ENCODE measurements at regions not wholly inside any gene's neighbourhood (a gene's known extent, or its start where the extent isn't known, plus 50 kb on each side); places are given as distances from the start of the nearest gene placed in this dataset.

- no peak overlapping the region for H3K4me2 ChIP-seq (ENCODE audit: low read depth, low read length)
- DNase-seq (no peak), ATAC-seq (ENCODE audit: low read depth) (no peak)
- H3K27ac ChIP-seq (ENCODE audit: insufficient read depth, low read length), result no peak overlapping the region
- 40% methylated on average over 1 of the region's 8 CpGs; no CpG with 5 or more reads in 1 of the 2 experiments for WGBS, 2 experiments (ENCODE audit: extremely low coverage in 2 of 2, insufficient read length in 1 of 2)
- H3K14ac ChIP-seq (replicated peaks; ENCODE audit: low read depth, low read length), result no peak overlapping the region
- H2BK15ac ChIP-seq (ENCODE audit: low read depth, low read length), result no peak overlapping the region
- no peak overlapping the region for H3K18ac ChIP-seq (ENCODE audit: low read depth, low read length)
- BruUV-seq (replicated peaks), result no TSS peak
- no peaks in the 10 kb centered on the region for H3K27me3 ChIP-seq (ENCODE audit: control insufficient read depth, insufficient read depth, low read length)
- no peak overlapping the region for H4K5ac ChIP-seq (ENCODE audit: low read depth, low read length)
- H3K4me1 ChIP-seq (ENCODE audit: control insufficient read depth, insufficient read depth, low read length), result no peaks in the 10 kb centered on the region
- H2BK20ac ChIP-seq (ENCODE audit: low read depth, low read length), result no peak overlapping the region
- H3K4me3 ChIP-seq (ENCODE audit: insufficient read depth, low read depth, low read length), result no peak overlapping the region
- H4K91ac ChIP-seq (ENCODE audit: insufficient read depth, low read depth, low read length), result no peak overlapping the region
- no peak overlapping the region for H3K4ac ChIP-seq (ENCODE audit: low read depth, low read length)
- no peak overlapping the region for H3K23ac ChIP-seq (ENCODE audit: low read depth, low read length)
- peaks cover 16% of the 10 kb centered on the region for H3K9me3 ChIP-seq (ENCODE audit: control insufficient read depth, insufficient read depth, low read length)
- ChIA-PET CTCF (no interaction called here), POLR2A (ENCODE audit: unreplicated experiment) (no interaction called here)
- in situ Hi-C loops (cut with MboI; ENCODE audit: low sequenced_read_pairs), result no loop called here
- H3K36me3 ChIP-seq (ENCODE audit: control insufficient read depth, insufficient read depth, low read length), result no peaks in the 10 kb centered on the region
- H2AK9ac ChIP-seq (replicated peaks; ENCODE audit: low read depth, low read length, poor library complexity), result no peak overlapping the region
- H3K56ac ChIP-seq (ENCODE audit: extremely low read depth, insufficient read depth, low read length), result no peak overlapping the region
- no peaks in the 10 kb centered on the region for H4K20me1 ChIP-seq (ENCODE audit: insufficient read depth, low read length)
- H4K8ac ChIP-seq (ENCODE audit: low read depth in 2 of 2, low read length in 2 of 2), result no peak overlapping the region
- no peak overlapping the region for H2BK120ac ChIP-seq (ENCODE audit: low read depth, low read length)
- no peak overlapping the region for H2BK5ac ChIP-seq (ENCODE audit: low read depth, low read length, poor library complexity, severe bottlenecking)
- TF ChIP-seq NFE2L2 (IDR thresholded peaks at IDR 0.05; ENCODE audit: low read depth, low read length) (no peak), USF2 (IDR thresholded peaks at IDR 0.05; ENCODE audit: low read depth, low read length) (no peak), CTCF (conservative IDR thresholded peaks at IDR 0.05; ENCODE audit: low read depth, low read length) (no peak), MAFK (IDR thresholded peaks at IDR 0.05; ENCODE audit: low read depth, low read length) (no peak), MAZ (IDR thresholded peaks at IDR 0.05; ENCODE audit: borderline replicate concordance, low read depth, low read length) (no peak), POLR2A (IDR thresholded peaks at IDR 0.05; ENCODE audit: low read depth, low read length) (no peak), RCOR1 (IDR thresholded peaks at IDR 0.05; ENCODE audit: insufficient replicate concordance, low read length) (no peak), ELK1 (IDR thresholded peaks at IDR 0.05; ENCODE audit: borderline replicate concordance, low read depth, low read length) (no peak), CHD1 (IDR thresholded peaks at IDR 0.05; ENCODE audit: low read depth, low read length) (no peak), FOS (IDR thresholded peaks at IDR 0.05; ENCODE audit: low read depth, low read length) (no peak), RAD21 (IDR thresholded peaks at IDR 0.05; ENCODE audit: low read length) (no peak), SMC3 (IDR thresholded peaks at IDR 0.05; ENCODE audit: low read depth, low read length) (no peak), BHLHE40 (IDR thresholded peaks at IDR 0.05; ENCODE audit: low read depth, low read length) (no peak), RFX5 (IDR thresholded peaks at IDR 0.05; ENCODE audit: low read depth, low read length) (no peak), MXI1 (IDR thresholded peaks at IDR 0.05; ENCODE audit: borderline replicate concordance, low read depth, low read length) (no peak), CEBPB (IDR thresholded peaks at IDR 0.05; ENCODE audit: low read depth, low read length) (no peak)
- no peaks in the 10 kb centered on the region for H3K9me1 ChIP-seq (ENCODE audit: insufficient read depth, low read length)
- H3K9ac ChIP-seq (ENCODE audit: low read depth, low read length), result no peak overlapping the region
- H3K79me1 ChIP-seq (ENCODE audit: low read depth in 1 of 2, low read length in 2 of 2), result no peaks in the 10 kb centered on the region
- no peak overlapping the region for H2AFZ ChIP-seq (replicated peaks; ENCODE audit: low read length, poor library complexity)
- intact Hi-C loops (cut with micrococcal nuclease), result no loop called here
- dilution Hi-C loops (cut with HindIII; ENCODE audit: low sequenced_read_pairs, unreplicated experiment), result no loop called here
- no peak overlapping the region for H2AK5ac ChIP-seq (ENCODE audit: low read depth, low read length)
Measured at GRCh38 chr19:21626924-21627697, 121.7 kb downstream of the ZNF429 start.

All from IMR-90 (cell line).